IPS-NIHi7 (cell line): ENCODE measurements at regions not wholly inside any gene's neighbourhood (a gene's known extent, or its start where the extent isn't known, plus 50 kb on each side); places are given as distances from the start of the nearest gene placed in this dataset.
A peak's percentile ranks its signal among the peaks of the same experiment; 100 is the strongest.
"Not testable (repeated sequence)": the region's sequence is repeated elsewhere in the genome, so short reads cannot be mapped to it uniquely, and the experiment has no call there.

Experiments used
- DNase-seq: peaks from one replicate; pipeline ENCODE4 v3.0.0; 2012; ENCODE audit warnings: mixed read lengths; ENCODE audit errors: extremely low spot score

- no peak for DNase-seq
Observed at GRCh38 chr3:34868935-34869334, 770.4 kb upstream of the ARPP21 start.

- DNase-seq, result no peak
Observed at GRCh38 chr3:34869696-34870095, 769.6 kb upstream of the ARPP21 start.

GRCh38 chr3:34872406-34872805, 766.9 kb upstream of the ARPP21 start:
- DNase-seq, result no peak

GRCh38 chr3:34876997-34877396, 762.3 kb upstream of the ARPP21 start:
- DNase-seq, result no peak

- DNase-seq, result no peak
Observed at GRCh38 chr3:34878488-34878887, 760.8 kb upstream of the ARPP21 start.

GRCh38 chr3:34881026-34881425, 758.3 kb upstream of the ARPP21 start:
- no peak for DNase-seq

- no peak for DNase-seq
Observed at GRCh38 chr3:34882764-34883163, 756.6 kb upstream of the ARPP21 start.

GRCh38 chr3:34884007-34884406, 755.3 kb upstream of the ARPP21 start:
- no peak for DNase-seq

- no peak for DNase-seq
Observed at GRCh38 chr3:34886443-34886842, 752.9 kb upstream of the ARPP21 start.

- DNase-seq, result no peak
Observed at GRCh38 chr3:34889641-34890040, 749.7 kb upstream of the ARPP21 start.

- DNase-seq, result no peak
Observed at GRCh38 chr3:34890247-34890646, 749.1 kb upstream of the ARPP21 start.

- DNase-seq, result no peak
Observed at GRCh38 chr3:34891941-34892340, 747.4 kb upstream of the ARPP21 start.

- DNase-seq, result no peak
Observed at GRCh38 chr3:34895841-34896240, 743.5 kb upstream of the ARPP21 start.

- not testable (repeated sequence) for DNase-seq
Observed at GRCh38 chr3:34909679-34910078, 729.6 kb upstream of the ARPP21 start.

- DNase-seq, result no peak
Observed at GRCh38 chr3:34919025-34919424, 720.3 kb upstream of the ARPP21 start.

GRCh38 chr3:34920806-34921205, 718.5 kb upstream of the ARPP21 start:
- DNase-seq, result no peak

- DNase-seq, result no peak
Observed at GRCh38 chr3:34924961-34925360, 714.4 kb upstream of the ARPP21 start.

GRCh38 chr3:34925851-34926250, 713.5 kb upstream of the ARPP21 start:
- no peak for DNase-seq

GRCh38 chr3:34929036-34929435, 710.3 kb upstream of the ARPP21 start:
- no peak for DNase-seq

- DNase-seq, result no peak
Observed at GRCh38 chr3:34934660-34935059, 704.7 kb upstream of the ARPP21 start.

- no peak for DNase-seq
Observed at GRCh38 chr3:34938784-34939183, 700.5 kb upstream of the ARPP21 start.

- no peak for DNase-seq
Observed at GRCh38 chr3:34942256-34942655, 697.1 kb upstream of the ARPP21 start.

GRCh38 chr3:34947834-34948233, 691.5 kb upstream of the ARPP21 start:
- peak; percentile 7 for DNase-seq

- no peak for DNase-seq
Observed at GRCh38 chr3:34948517-34948916, 690.8 kb upstream of the ARPP21 start.

GRCh38 chr3:34955680-34956079, 683.6 kb upstream of the ARPP21 start:
- DNase-seq, result no peak
